DMS53 treated with DMSO at 0.1 percent for 48 hours (cell line): ENCODE measurements at regions not wholly inside any gene's neighbourhood (a gene's known extent, or its start where the extent isn't known, plus 50 kb on each side); places are given as distances from the start of the nearest gene placed in this dataset.
A peak's percentile ranks its signal among the peaks of the same experiment; 100 is the strongest.

Source experiments
- DNase-seq: peaks from one replicate; lab custom pipeline; 2025; ENCODE audit not compliant: unreplicated experiment; lab: John Stamatoyannopoulos, UW

- DNase-seq, result no peak
Observed at GRCh38 chr12:103093499-103094106, 136.1 kb downstream of the ASCL1 start.

- DNase-seq, result no peak
Observed at GRCh38 chr12:103097496-103097895, 140.0 kb downstream of the ASCL1 start.

- DNase-seq, result no peak
Observed at GRCh38 chr12:103100257-103100831, 142.9 kb downstream of the ASCL1 start.

- no peak for DNase-seq
Observed at GRCh38 chr12:103102225-103102744, 144.8 kb downstream of the ASCL1 start.

- no peak for DNase-seq
Observed at GRCh38 chr12:103105971-103106597, 148.6 kb downstream of the ASCL1 start.

GRCh38 chr12:103109861-103110260 is 152.4 kb downstream of the ASCL1 start:
- DNase-seq, result no peak

- peak; percentile 30 for DNase-seq
Observed at GRCh38 chr12:103114296-103115055, 157.0 kb downstream of the ASCL1 start.

- DNase-seq, result no peak
Observed at GRCh38 chr12:103128862-103129501, 171.5 kb downstream of the ASCL1 start.

- DNase-seq, result no peak
Observed at GRCh38 chr12:103130564-103130963, 173.1 kb downstream of the ASCL1 start.

- no peak for DNase-seq
Observed at GRCh38 chr12:103138538-103138937, 181.1 kb downstream of the ASCL1 start.

GRCh38 chr12:103139876-103140275 is 182.4 kb downstream of the ASCL1 start:
- DNase-seq, result no peak

GRCh38 chr12:103140286-103140685 is 182.8 kb downstream of the ASCL1 start:
- DNase-seq, result no peak

- no peak for DNase-seq
Observed at GRCh38 chr12:103144278-103144677, 186.8 kb downstream of the ASCL1 start.

- DNase-seq, result no peak
Observed at GRCh38 chr12:103160622-103161021, 203.1 kb downstream of the ASCL1 start.

- no peak for DNase-seq
Observed at GRCh38 chr12:103161582-103162362, 204.3 kb downstream of the ASCL1 start.

GRCh38 chr12:103166949-103167348 is 209.5 kb downstream of the ASCL1 start:
- DNase-seq, result no peak

- DNase-seq, result no peak
Observed at GRCh38 chr12:103172447-103173112, 215.1 kb downstream of the ASCL1 start.

GRCh38 chr12:103175625-103176024 is 218.2 kb downstream of the ASCL1 start:
- no peak for DNase-seq

- DNase-seq, result no peak
Observed at GRCh38 chr12:103177639-103178255, 220.3 kb downstream of the ASCL1 start.
